ENCODE measurements at regions not wholly inside any gene's neighbourhood (a gene's known extent, or its start where the extent isn't known, plus 50 kb on each side); places are given as distances from the start of the nearest gene placed in this dataset.

DNA sequence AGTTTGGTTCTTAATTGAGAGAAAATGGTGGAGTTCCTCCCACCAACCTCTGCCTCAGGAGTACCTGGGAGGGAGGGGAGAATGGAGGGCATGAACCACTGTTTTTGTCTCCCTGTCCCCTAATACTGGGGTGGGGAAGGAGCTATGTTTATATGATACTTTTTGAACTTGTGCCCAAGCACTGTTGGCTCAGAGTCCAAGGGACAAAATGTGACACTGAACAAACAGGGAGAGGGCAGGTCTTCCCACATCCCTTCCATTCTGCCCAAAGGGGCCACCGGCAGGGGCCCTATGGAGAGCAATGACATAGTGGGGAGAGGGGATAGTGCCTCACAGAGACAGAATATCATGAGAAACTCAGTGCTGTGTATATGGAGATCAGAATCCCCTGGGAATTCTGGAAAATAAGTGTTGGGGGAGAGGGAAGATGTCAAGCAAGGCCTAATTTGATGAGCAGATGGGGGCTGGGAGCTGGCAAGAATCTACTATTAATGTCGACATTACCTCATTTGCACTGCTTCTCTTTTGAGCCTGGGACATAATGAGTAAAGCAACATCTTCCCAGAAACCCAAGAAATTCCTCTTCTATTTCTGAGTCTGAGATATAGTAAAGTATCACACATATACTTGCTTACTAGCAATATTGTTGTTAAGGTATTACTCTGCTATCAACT is 180.6 kb downstream of the CYP26A1 start:
- ChIA-PET POLR2A (no interaction called here), CTCF (interaction anchor here (1.1 kb wide), 1 partner anchor 10 kb away, joined by 4 read pairs; no protein-coding TSS in a partner anchor)

DNA sequence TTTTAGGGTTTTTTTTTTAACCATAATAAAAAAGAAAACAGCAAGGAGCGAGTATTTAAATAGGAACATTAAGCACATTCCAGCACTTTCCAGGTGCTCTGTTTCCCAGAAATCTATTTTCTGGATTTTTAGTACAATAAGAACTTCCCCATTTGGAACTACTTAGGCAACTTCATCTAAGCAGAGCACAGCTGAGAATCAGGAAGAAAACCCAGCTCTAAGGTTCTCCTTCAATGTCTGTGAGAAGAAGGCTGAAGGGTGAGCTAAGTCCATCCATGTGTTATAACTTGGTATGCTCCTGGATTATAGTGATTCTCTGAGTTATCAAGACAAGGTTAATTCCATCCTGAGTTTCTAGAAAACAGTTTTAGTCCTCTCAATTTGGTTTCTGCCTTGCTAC is 181.9 kb downstream of the CYP26A1 start:
- ChIA-PET CTCF (no interaction called here), POLR2A (no interaction called here)
